Activated CD8-positive, alpha-beta T cell treated with anti-CD3 and anti-CD28 coated beads for 36 hours (primary cell): ENCODE measurements at regions not wholly inside any gene's neighbourhood (a gene's known extent, or its start where the extent isn't known, plus 50 kb on each side); places are given as distances from the start of the nearest gene placed in this dataset.
"Not testable (repeated sequence)": the region's sequence is repeated elsewhere in the genome, so short reads cannot be mapped to it uniquely, and the experiment has no call there.

ENCODE experiments used
- ATAC-seq: fragments of 200-7000 bp; cut with Tn5 transposase; one replicate; pipeline ENCODE4 v1.10.0; 2021; ENCODE audit warnings: mild to moderate bottlenecking, moderate library complexity
- CTCF ChIA-PET: fragments of 350-600 bp; sonication (Branson Sonifier 250); formaldehyde crosslinking; loops from one replicate; lab custom pipeline; 2021; ENCODE audit warnings: antibody characterized with exemption; lab: Charles Lee
- POLR2A ChIA-PET: fragments of 350-600 bp; sonication (Branson Sonifier 250); formaldehyde crosslinking; loops from one replicate; lab custom pipeline; 2021; ENCODE audit warnings: antibody characterized with exemption; lab: Charles Lee
- DNase-seq: peaks from one replicate; pipeline ENCODE4 v3.0.0-alpha.2; 2020
- H3K27ac Mint-ChIP-seq: one replicate; pipeline ENCODE4 v1.8.0; 2021; ENCODE audit warnings: mild to moderate bottlenecking, mixed read lengths
- H3K27me3 Mint-ChIP-seq: one replicate; pipeline ENCODE4 v1.8.0; 2021; ENCODE audit warnings: mixed read lengths
- H3K36me3 Mint-ChIP-seq: one replicate; pipeline ENCODE4 v1.8.0; 2021; ENCODE audit warnings: low read depth, mixed read lengths
- H3K4me1 Mint-ChIP-seq: one replicate; pipeline ENCODE4 v1.8.0; 2021; ENCODE audit warnings: low read depth, mixed read lengths
- H3K4me3 Mint-ChIP-seq: one replicate; pipeline ENCODE4 v1.8.0; 2021; ENCODE audit warnings: mild to moderate bottlenecking, moderate library complexity, mixed read lengths
- H3K9me3 Mint-ChIP-seq: one replicate; pipeline ENCODE4 v1.8.0; 2021; ENCODE audit warnings: mixed read lengths
- CTCF ChIP-seq: fragments of 200-600 bp; IDR thresholded peaks from one replicate; pipeline ENCODE4 v1.8.0; 2022; ENCODE audit warnings: antibody characterized with exemption, mild to moderate bottlenecking
- intact Hi-C: fragments of 100-400 bp; cut with micrococcal nuclease; formaldehyde crosslinking; loops from one replicate; pipeline ENCODE4 v1.10.0; 2022

GRCh38 chr2:55772109-55772980 lies 78.7 kb upstream of the PNPT1 start:
- POLR2A ChIA-PET: no interaction called here
- no peaks in the 10 kb centered on the region for H3K9me3 Mint-ChIP-seq
- CTCF ChIA-PET: interaction anchor here (1.0 to 1.2 kb wide), 2 partner anchors 14 to 54 kb away, joined by 3 read pairs; no protein-coding TSS in a partner anchor
- no peak overlapping the region for H3K4me3 Mint-ChIP-seq
- no peak overlapping the region for H3K27ac Mint-ChIP-seq
- H3K4me1 Mint-ChIP-seq: no peaks in the 10 kb centered on the region
- intact Hi-C loops: no loop called here
- no peak for DNase-seq
- H3K36me3 Mint-ChIP-seq: no peaks in the 10 kb centered on the region
- ATAC-seq: no peak
- no peak for TF ChIP-seq CTCF
- peaks cover 3% of the 10 kb centered on the region for H3K27me3 Mint-ChIP-seq

- TF ChIP-seq CTCF: no peak
- no peak for ATAC-seq
- Mint-ChIP-seq H3K27ac (no peak overlapping the region), H3K9me3 (no peaks in the 10 kb centered on the region), H3K4me3 (no peak overlapping the region), H3K4me1 (no peaks in the 10 kb centered on the region), H3K27me3 (peaks cover 3% of the 10 kb centered on the region), H3K36me3 (no peaks in the 10 kb centered on the region)
- no peak for DNase-seq
- ChIA-PET POLR2A (no interaction called here), CTCF (interaction anchor here (0.7 to 1.2 kb wide), 4 partner anchors 13 to 412 kb away, joined by 3 to 4 read pairs (median 3); partner anchors contain the start of gene CCDC85A)
- intact Hi-C loops: no loop called here
Observed at GRCh38 chr2:55771612-55772011, 78.0 kb upstream of the PNPT1 start.

GRCh38 chr2:55768991-55769390 lies 75.3 kb upstream of the PNPT1 start:
- ATAC-seq (no peak), DNase-seq (no peak)
- TF ChIP-seq CTCF: no peak
- Mint-ChIP-seq H3K9me3 (no peaks in the 10 kb centered on the region), H3K36me3 (no peaks in the 10 kb centered on the region), H3K4me3 (no peak overlapping the region), H3K27ac (no peak overlapping the region), H3K4me1 (no peaks in the 10 kb centered on the region), H3K27me3 (peaks cover 3% of the 10 kb centered on the region)
- intact Hi-C loops: no loop called here
- POLR2A ChIA-PET: no interaction called here
- CTCF ChIA-PET: no interaction called here

GRCh38 chr2:55766947-55767346 lies 73.3 kb upstream of the PNPT1 start:
- H3K27me3 Mint-ChIP-seq: peaks cover 3% of the 10 kb centered on the region
- ChIA-PET CTCF (no interaction called here), POLR2A (no interaction called here)
- H3K27ac Mint-ChIP-seq: no peak overlapping the region
- DNase-seq (no peak), ATAC-seq (no peak)
- no peak for TF ChIP-seq CTCF
- no peak overlapping the region for H3K4me3 Mint-ChIP-seq
- H3K4me1 Mint-ChIP-seq: no peaks in the 10 kb centered on the region
- no peaks in the 10 kb centered on the region for H3K9me3 Mint-ChIP-seq
- no peaks in the 10 kb centered on the region for H3K36me3 Mint-ChIP-seq
- intact Hi-C loops: no loop called here

- H3K36me3 Mint-ChIP-seq, intact Hi-C loops, H3K4me1 Mint-ChIP-seq, H3K9me3 Mint-ChIP-seq, POLR2A ChIA-PET, H3K4me3 Mint-ChIP-seq, H3K27ac Mint-ChIP-seq, ATAC-seq, DNase-seq, H3K27me3 Mint-ChIP-seq, CTCF ChIA-PET: not testable (repeated sequence)
Observed at GRCh38 chr2:55765708-55766107, 72.1 kb upstream of the PNPT1 start.
